A549 (cell line): ENCODE measurements at regions not wholly inside any gene's neighbourhood (a gene's known extent, or its start where the extent isn't known, plus 50 kb on each side); places are given as distances from the start of the nearest gene placed in this dataset.
A peak's percentile ranks its signal among the peaks of the same experiment; 100 is the strongest.

Experiments used
- ATAC-seq, 2 experiments: fragments of 200-7000 bp in 1 of 2; fragments of >200 bp in 1 of 2; cut with Nextera tagmentation in 1 of 2; cut with Tn5 transposase in 1 of 2; 3 replicates each; pipeline versions ENCODE4 v1.8.0 to v1.9.1; 2018 to 2020; ENCODE audit warnings: mild to moderate bottlenecking in 1 of 2, moderate library complexity in 1 of 2
- CTCF ChIA-PET: fragments of 300-600 bp; sonication (Branson Sonifier 250); formaldehyde crosslinking; extraction: SDS; loops from one replicate; lab custom pipeline; 2021; ENCODE audit warnings: antibody characterized with exemption, inconsistent platforms; lab: Yijun Ruan, JAX
- POLR2A ChIA-PET: fragments of 350-600 bp; formaldehyde crosslinking; extraction: SDS; loops from one replicate; lab custom pipeline; 2021; ENCODE audit warnings: antibody characterized with exemption, inconsistent platforms; lab: Yijun Ruan, JAX
- DNase-seq, 2 experiments: peaks; one replicate each; pipeline versions ENCODE4 v3.0.0 to v3.0.0-alpha.2; 2011 to 2016; ENCODE audit warnings: low read depth in 1 of 2, low spot score in 1 of 2
- FAIRE-seq: peaks from 2 replicates; lab custom pipeline; 2011; peaks lifted over from hg19 to GRCh38; lab: Jason Lieb, UNC
- H3K27ac ChIP-seq, 2 experiments: fragments of >200 bp; sonication (Bioruptor Twin); formaldehyde crosslinking; 3 replicates each; pipeline ENCODE4 v1.5.1; 2016 to 2017
- H3K4me1 ChIP-seq: fragments of >200 bp; sonication (Bioruptor Twin); formaldehyde crosslinking; 3 replicates; pipeline ENCODE4 v1.6.1; 2016
- H3K4me2 ChIP-seq: fragments of >200 bp; sonication (Bioruptor Twin); formaldehyde crosslinking; 3 replicates; pipeline ENCODE4 v1.6.1; 2016
- H3K4me3 ChIP-seq: fragments of >200 bp; sonication (Bioruptor Twin); formaldehyde crosslinking; 3 replicates; pipeline ENCODE4 v1.5.1; 2016
- H3K9me3 ChIP-seq: fragments of >200 bp; sonication (Bioruptor Twin); formaldehyde crosslinking; 3 replicates; pipeline ENCODE4 v1.6.1; 2016
- BCL3 ChIP-seq: fragments of >200 bp; sonication (Bioruptor Twin); formaldehyde crosslinking; IDR thresholded peaks from 3 replicates; pipeline ENCODE4 v1.6.1; 2016
- CEBPB ChIP-seq, 2 experiments: fragments of >200 bp in 1 of 2; sonication (Bioruptor Twin) in 1 of 2; formaldehyde crosslinking in 1 of 2; IDR thresholded peaks; 2 replicates each; pipeline ENCODE4 v1.6.1; 2012 to 2016
- CHD2 ChIP-seq: fragments of 150-350 bp; IDR thresholded peaks from 2 replicates; pipeline ENCODE4 v1.6.1; 2014; ENCODE audit warnings: low read length; ENCODE audit not compliant: partially characterized antibody
- EHF ChIP-seq: fragments of 250-450 bp; sonication (Bioruptor Pico); IDR thresholded peaks from 2 replicates; pipeline ENCODE4 v1.5.0; 2020; ENCODE audit warnings: mild to moderate bottlenecking
- GATA3 ChIP-seq: IDR thresholded peaks from 2 replicates; pipeline ENCODE4 v1.6.1; 2012; ENCODE audit warnings: borderline replicate concordance
- HES2 ChIP-seq: fragments of >200 bp; sonication (Bioruptor Twin); formaldehyde crosslinking; IDR thresholded peaks from 2 replicates; pipeline ENCODE4 v1.6.1; 2016
- HEYL ChIP-seq: fragments of 250-450 bp; sonication (Bioruptor Pico); IDR thresholded peaks from 2 replicates; pipeline ENCODE4 v1.8.0; 2021; ENCODE audit warnings: mild to moderate bottlenecking, moderate library complexity
- HOXA7 ChIP-seq: fragments of 250-450 bp; sonication (Bioruptor Pico); IDR thresholded peaks from 2 replicates; pipeline ENCODE4 v1.5.0; 2020; ENCODE audit warnings: mild to moderate bottlenecking, moderate library complexity
- HOXB13 ChIP-seq: fragments of 250-450 bp; sonication (Bioruptor Pico); IDR thresholded peaks from 2 replicates; pipeline ENCODE4 v1.5.0; 2020; ENCODE audit warnings: low read depth, mild to moderate bottlenecking, moderate library complexity
- JUNB ChIP-seq: fragments of >200 bp; sonication (Bioruptor Twin); formaldehyde crosslinking; IDR thresholded peaks from 2 replicates; pipeline ENCODE4 v1.6.1; 2016
- KDM5A ChIP-seq: fragments of 200-600 bp; sonication (generic); IDR thresholded peaks from 2 replicates; pipeline ENCODE4 v1.6.1; 2016; ENCODE audit warnings: antibody characterized with exemption, mild to moderate bottlenecking
- MAFK ChIP-seq: fragments of 450-650 bp; IDR thresholded peaks from 2 replicates; pipeline ENCODE4 v1.6.1; 2014; ENCODE audit not compliant: partially characterized antibody
- MAZ ChIP-seq: fragments of 150-350 bp; IDR thresholded peaks from 2 replicates; pipeline ENCODE4 v1.6.1; 2014; ENCODE audit warnings: antibody characterized with exemption, low read depth, low read length, borderline replicate concordance
- PBX3 ChIP-seq: IDR thresholded peaks from 2 replicates; pipeline ENCODE4 v1.6.1; 2012
- RCOR1 ChIP-seq: fragments of 150-350 bp; IDR thresholded peaks from 2 replicates; pipeline ENCODE4 v1.6.1; 2014; ENCODE audit warnings: antibody characterized with exemption, low read length, low read depth
- REST ChIP-seq: fragments of 200-600 bp; sonication (generic); IDR thresholded peaks from 2 replicates; pipeline ENCODE4 v1.6.1; 2016; ENCODE audit warnings: antibody characterized with exemption, mild to moderate bottlenecking, moderate library complexity
- RFX5 ChIP-seq: fragments of 450-650 bp; IDR thresholded peaks from 2 replicates; pipeline ENCODE4 v1.7.1; 2014; ENCODE audit warnings: antibody characterized with exemption, mild to moderate bottlenecking, moderate library complexity
- ZFP36 ChIP-seq: fragments of 450-650 bp; IDR thresholded peaks from 2 replicates; pipeline ENCODE4 v1.6.1; 2014; ENCODE audit warnings: borderline replicate concordance; ENCODE audit not compliant: partially characterized antibody
- WGBS: methylation state at CpG from one replicate; pipeline ENCODE4 v1.1.6; 2017; ENCODE audit errors: missing lambda C conversion rate; 5-methylcytosine and 5-hydroxymethylcytosine counted together

GRCh38 chr5:53321073-53321472 lies 159.4 kb upstream of the FST start:
- CTCF ChIA-PET = interaction anchor here (1.0 kb wide), 1 partner anchor 42 kb away, joined by 4 read pairs; no protein-coding TSS in a partner anchor
- H3K4me2 ChIP-seq = no peak overlapping the region
- peaks cover 4% of the 10 kb centered on the region; the same call in 2 of the 3 replicates for H3K9me3 ChIP-seq
- no peak overlapping the region for H3K27ac ChIP-seq
- ATAC-seq = no peak
- FAIRE-seq = peak; percentile 7
- H3K4me3 ChIP-seq = no peak overlapping the region
- POLR2A ChIA-PET = no interaction called here
- TF ChIP-seq MAFK = peak; percentile 76
- TF ChIP-seq PBX3 = no peak
- H3K4me1 ChIP-seq = no peaks in the 10 kb centered on the region
- WGBS = 66% methylated on average over 1 of the region's 1 CpG
- no peak for DNase-seq

GRCh38 chr5:53321721-53322120 lies 158.7 kb upstream of the FST start:
- ATAC-seq = no peak
- POLR2A ChIA-PET = no interaction called here
- no peak overlapping the region for H3K27ac ChIP-seq
- no peak for TF ChIP-seq HOXA7
- TF ChIP-seq HOXB13 (CRISPR knock-in tag) = no peak
- TF ChIP-seq, all 56 proteins: peak for 0
- H3K4me2 ChIP-seq = no peak overlapping the region
- CTCF ChIA-PET = interaction anchor here (1.0 kb wide), 1 partner anchor 43 kb away, joined by 4 read pairs; no protein-coding TSS in a partner anchor
- 94% methylated on average over 2 of the region's 2 CpGs for WGBS
- H3K4me3 ChIP-seq = no peak overlapping the region
- no peaks in the 10 kb centered on the region for H3K4me1 ChIP-seq
- H3K9me3 ChIP-seq = peaks cover under 1% of the 10 kb centered on the region; the same call in 1 of the 3 replicates
- no peak for FAIRE-seq
- DNase-seq = no peak

GRCh38 chr5:53322257-53322656 lies 158.2 kb upstream of the FST start:
- H3K4me3 ChIP-seq = no peak overlapping the region
- POLR2A ChIA-PET = no interaction called here
- no peak overlapping the region for H3K27ac ChIP-seq
- no peak for TF ChIP-seq RCOR1
- no peak for TF ChIP-seq JUNB
- no peak for TF ChIP-seq BCL3
- no peak for TF ChIP-seq HES2
- no peak for TF ChIP-seq HEYL
- no peak for TF ChIP-seq KDM5A
- no peak for TF ChIP-seq HOXB13 (CRISPR knock-in tag)
- no peak for TF ChIP-seq ZFP36
- TF ChIP-seq REST = no peak
- no peak for TF ChIP-seq CEBPB (IDR thresholded peaks at IDR 0.05)
- no peak for TF ChIP-seq EHF (CRISPR knock-in tag)
- TF ChIP-seq MAZ = no peak
- TF ChIP-seq GATA3 = no peak
- no peak for TF ChIP-seq CHD2
- no peak for TF ChIP-seq RFX5
- CTCF ChIA-PET = interaction anchor here (1.0 kb wide), 1 partner anchor 10 kb away, joined by 3 read pairs; no protein-coding TSS in a partner anchor
- FAIRE-seq (no peak), ATAC-seq (no peak), DNase-seq (no peak)
- no peak overlapping the region for H3K4me2 ChIP-seq
- no peaks in the 10 kb centered on the region for H3K4me1 ChIP-seq
- no peaks in the 10 kb centered on the region for H3K9me3 ChIP-seq
- 7% methylated on average over 1 of the region's 1 CpG for WGBS
